GM12892 (cell line): ENCODE measurements at regions not wholly inside any gene's neighbourhood (a gene's known extent, or its start where the extent isn't known, plus 50 kb on each side); places are given as distances from the start of the nearest gene placed in this dataset.

Experiments
- POLR2A ChIP-seq: IDR thresholded peaks from 2 replicates; pipeline ENCODE4 v1.6.1; 2011; ENCODE audit warnings: low read depth, low read length, control low read depth
- POLR2AphosphoS5 ChIP-seq: IDR thresholded peaks from 2 replicates; pipeline ENCODE4 v1.6.1; 2011; ENCODE audit warnings: low read depth, low read length, control low read depth
- TAF1 ChIP-seq: IDR thresholded peaks from 2 replicates; pipeline ENCODE4 v1.6.1; 2011; ENCODE audit warnings: low read depth, mild to moderate bottlenecking, control low read depth, low read length, borderline replicate concordance

- TF ChIP-seq POLR2A (no peak), POLR2AphosphoS5 (no peak), TAF1 (no peak)
Measured at GRCh38 chrX:25141684-25142083, 125.9 kb upstream of the ARX start.
